ENCODE measurements at regions not wholly inside any gene's neighbourhood (a gene's known extent, or its start where the extent isn't known, plus 50 kb on each side); places are given as distances from the start of the nearest gene placed in this dataset.

DNA sequence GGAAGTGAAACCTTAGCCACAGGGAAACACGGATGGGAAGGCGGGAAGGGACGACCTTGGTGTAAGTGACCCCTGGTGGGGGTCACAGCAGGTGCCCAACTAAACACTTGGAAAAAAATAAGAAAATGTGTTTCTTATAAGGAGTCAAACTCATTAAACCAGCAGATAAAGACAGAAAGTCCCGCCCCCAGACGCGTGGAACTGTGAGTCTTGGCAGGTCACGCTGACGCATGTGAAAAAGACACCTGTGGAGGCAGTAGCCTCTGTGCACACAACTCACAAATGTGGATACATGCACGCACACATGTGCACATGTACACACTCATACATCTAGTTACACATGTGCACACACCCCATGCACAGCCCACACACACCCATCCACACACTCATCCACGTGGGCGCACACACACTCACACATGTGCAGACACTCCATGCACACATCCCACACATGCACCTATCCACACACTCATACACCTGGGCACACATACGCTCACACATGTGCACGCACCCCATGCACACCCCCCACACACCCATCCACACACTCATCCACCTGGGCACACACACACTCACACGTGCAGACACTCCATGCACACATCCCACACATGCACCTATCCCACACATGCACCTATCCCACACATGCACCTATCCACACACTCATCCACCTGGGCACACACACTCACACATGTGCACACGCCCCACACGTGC, 432.4 kb downstream of the SOX9 start:
- Histone ChIP-seq H3K27ac (ENCODE audit: low read depth in 1 of 2, low read length in 2 of 2) (no peak overlapping the region), H3K4me1 (ENCODE audit: control insufficient read depth in 4 of 4, insufficient read depth in 4 of 4, low read length in 3 of 4) (no peaks in the 10 kb centered on the region), H3K36me3 (ENCODE audit: control insufficient read depth in 4 of 4, insufficient read depth in 3 of 4, low read depth in 1 of 4, low read length in 3 of 4) (no peaks in the 10 kb centered on the region), H3K27me3 (ENCODE audit: control insufficient read depth in 4 of 4, insufficient read depth in 4 of 4, low read length in 3 of 4) (peaks cover 0 to 3% (median under 1%) of the 10 kb centered on the region in 4 donors), H3K4me3 (ENCODE audit: low read depth in 1 of 3, low read length in 3 of 3) (no peak overlapping the region), H3K9ac (ENCODE audit: low read depth in 1 of 2, low read length in 2 of 2) (no peak overlapping the region), H3K9me3 (ENCODE audit: control insufficient read depth in 4 of 4, low read length in 3 of 4) (no peaks in the 10 kb centered on the region)
- 90% methylated on average over 16 of the region's 16 CpGs for WGBS
- no peak for DNase-seq (ENCODE audit: low spot score)
- TF ChIP-seq GABPA (IDR thresholded peaks at IDR 0.05 in 1 of 2, conservative IDR thresholded peaks at IDR 0.05 in 1 of 2) (no peak), RAD21 (IDR thresholded peaks at IDR 0.05) (no peak), FOXA1 (IDR thresholded peaks at IDR 0.05) (no peak), HNF4A (conservative IDR thresholded peaks at IDR 0.05) (no peak), EGR1 (IDR thresholded peaks at IDR 0.05; ENCODE audit: low read depth in 2 of 2) (no peak), HNF4G (IDR thresholded peaks at IDR 0.05) (no peak), YY1 (IDR thresholded peaks at IDR 0.05) (no peak)
- TF ChIP-seq, protein P1, sequence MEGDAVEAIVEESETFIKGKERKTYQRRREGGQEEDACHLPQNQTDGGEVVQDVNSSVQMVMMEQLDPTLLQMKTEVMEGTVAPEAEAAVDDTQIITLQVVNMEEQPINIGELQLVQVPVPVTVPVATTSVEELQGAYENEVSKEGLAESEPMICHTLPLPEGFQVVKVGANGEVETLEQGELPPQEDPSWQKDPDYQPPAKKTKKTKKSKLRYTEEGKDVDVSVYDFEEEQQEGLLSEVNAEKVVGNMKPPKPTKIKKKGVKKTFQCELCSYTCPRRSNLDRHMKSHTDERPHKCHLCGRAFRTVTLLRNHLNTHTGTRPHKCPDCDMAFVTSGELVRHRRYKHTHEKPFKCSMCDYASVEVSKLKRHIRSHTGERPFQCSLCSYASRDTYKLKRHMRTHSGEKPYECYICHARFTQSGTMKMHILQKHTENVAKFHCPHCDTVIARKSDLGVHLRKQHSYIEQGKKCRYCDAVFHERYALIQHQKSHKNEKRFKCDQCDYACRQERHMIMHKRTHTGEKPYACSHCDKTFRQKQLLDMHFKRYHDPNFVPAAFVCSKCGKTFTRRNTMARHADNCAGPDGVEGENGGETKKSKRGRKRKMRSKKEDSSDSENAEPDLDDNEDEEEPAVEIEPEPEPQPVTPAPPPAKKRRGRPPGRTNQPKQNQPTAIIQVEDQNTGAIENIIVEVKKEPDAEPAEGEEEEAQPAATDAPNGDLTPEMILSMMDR (IDR thresholded peaks at IDR 0.05; ENCODE audit: low read depth, low read length, missing input control): no peak
- TF ChIP-seq, protein P2, sequence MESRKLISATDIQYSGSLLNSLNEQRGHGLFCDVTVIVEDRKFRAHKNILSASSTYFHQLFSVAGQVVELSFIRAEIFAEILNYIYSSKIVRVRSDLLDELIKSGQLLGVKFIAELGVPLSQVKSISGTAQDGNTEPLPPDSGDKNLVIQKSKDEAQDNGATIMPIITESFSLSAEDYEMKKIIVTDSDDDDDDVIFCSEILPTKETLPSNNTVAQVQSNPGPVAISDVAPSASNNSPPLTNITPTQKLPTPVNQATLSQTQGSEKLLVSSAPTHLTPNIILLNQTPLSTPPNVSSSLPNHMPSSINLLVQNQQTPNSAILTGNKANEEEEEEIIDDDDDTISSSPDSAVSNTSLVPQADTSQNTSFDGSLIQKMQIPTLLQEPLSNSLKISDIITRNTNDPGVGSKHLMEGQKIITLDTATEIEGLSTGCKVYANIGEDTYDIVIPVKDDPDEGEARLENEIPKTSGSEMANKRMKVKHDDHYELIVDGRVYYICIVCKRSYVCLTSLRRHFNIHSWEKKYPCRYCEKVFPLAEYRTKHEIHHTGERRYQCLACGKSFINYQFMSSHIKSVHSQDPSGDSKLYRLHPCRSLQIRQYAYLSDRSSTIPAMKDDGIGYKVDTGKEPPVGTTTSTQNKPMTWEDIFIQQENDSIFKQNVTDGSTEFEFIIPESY (IDR thresholded peaks at IDR 0.05): no peak

DNA sequence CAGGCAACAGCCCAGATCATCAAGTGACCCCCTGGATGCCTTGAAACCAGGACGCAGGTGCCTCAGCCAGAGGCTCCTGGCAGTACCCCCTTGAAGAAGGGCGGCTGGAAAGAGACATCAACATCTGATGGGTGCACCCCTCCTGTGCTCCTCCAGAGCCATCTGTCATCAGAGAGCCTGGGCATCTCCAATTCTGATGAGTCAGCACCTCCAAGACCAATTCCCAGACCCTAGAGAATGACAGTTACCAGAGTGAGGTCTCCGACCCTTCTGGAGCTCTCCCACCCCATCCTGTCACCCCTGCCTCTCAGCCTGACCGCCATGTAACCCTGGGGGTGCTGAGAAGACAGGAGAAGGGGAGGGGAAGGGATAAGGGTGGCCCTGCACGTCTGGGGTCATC, 433.7 kb downstream of the SOX9 start:
- Histone ChIP-seq H3K9me3 (ENCODE audit: control insufficient read depth in 4 of 4, low read length in 3 of 4) (no peaks in the 10 kb centered on the region), H3K9ac (ENCODE audit: low read depth in 1 of 2, low read length in 2 of 2) (no peak overlapping the region), H3K4me3 (ENCODE audit: low read depth in 1 of 3, low read length in 3 of 3) (no peak overlapping the region), H3K36me3 (ENCODE audit: control insufficient read depth in 4 of 4, insufficient read depth in 3 of 4, low read depth in 1 of 4, low read length in 3 of 4) (no peaks in the 10 kb centered on the region), H3K27ac (ENCODE audit: low read depth in 1 of 2, low read length in 2 of 2) (no peak overlapping the region), H3K4me1 (ENCODE audit: control insufficient read depth in 4 of 4, insufficient read depth in 4 of 4, low read length in 3 of 4) (no peaks in the 10 kb centered on the region), H3K27me3 (ENCODE audit: control insufficient read depth in 4 of 4, insufficient read depth in 4 of 4, low read length in 3 of 4) (peaks cover 0 to 3% (median under 1%) of the 10 kb centered on the region in 4 donors)
- TF ChIP-seq, protein P3, sequence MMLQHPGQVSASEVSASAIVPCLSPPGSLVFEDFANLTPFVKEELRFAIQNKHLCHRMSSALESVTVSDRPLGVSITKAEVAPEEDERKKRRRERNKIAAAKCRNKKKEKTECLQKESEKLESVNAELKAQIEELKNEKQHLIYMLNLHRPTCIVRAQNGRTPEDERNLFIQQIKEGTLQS (IDR thresholded peaks at IDR 0.05): no peak
- TF ChIP-seq, protein P4, sequence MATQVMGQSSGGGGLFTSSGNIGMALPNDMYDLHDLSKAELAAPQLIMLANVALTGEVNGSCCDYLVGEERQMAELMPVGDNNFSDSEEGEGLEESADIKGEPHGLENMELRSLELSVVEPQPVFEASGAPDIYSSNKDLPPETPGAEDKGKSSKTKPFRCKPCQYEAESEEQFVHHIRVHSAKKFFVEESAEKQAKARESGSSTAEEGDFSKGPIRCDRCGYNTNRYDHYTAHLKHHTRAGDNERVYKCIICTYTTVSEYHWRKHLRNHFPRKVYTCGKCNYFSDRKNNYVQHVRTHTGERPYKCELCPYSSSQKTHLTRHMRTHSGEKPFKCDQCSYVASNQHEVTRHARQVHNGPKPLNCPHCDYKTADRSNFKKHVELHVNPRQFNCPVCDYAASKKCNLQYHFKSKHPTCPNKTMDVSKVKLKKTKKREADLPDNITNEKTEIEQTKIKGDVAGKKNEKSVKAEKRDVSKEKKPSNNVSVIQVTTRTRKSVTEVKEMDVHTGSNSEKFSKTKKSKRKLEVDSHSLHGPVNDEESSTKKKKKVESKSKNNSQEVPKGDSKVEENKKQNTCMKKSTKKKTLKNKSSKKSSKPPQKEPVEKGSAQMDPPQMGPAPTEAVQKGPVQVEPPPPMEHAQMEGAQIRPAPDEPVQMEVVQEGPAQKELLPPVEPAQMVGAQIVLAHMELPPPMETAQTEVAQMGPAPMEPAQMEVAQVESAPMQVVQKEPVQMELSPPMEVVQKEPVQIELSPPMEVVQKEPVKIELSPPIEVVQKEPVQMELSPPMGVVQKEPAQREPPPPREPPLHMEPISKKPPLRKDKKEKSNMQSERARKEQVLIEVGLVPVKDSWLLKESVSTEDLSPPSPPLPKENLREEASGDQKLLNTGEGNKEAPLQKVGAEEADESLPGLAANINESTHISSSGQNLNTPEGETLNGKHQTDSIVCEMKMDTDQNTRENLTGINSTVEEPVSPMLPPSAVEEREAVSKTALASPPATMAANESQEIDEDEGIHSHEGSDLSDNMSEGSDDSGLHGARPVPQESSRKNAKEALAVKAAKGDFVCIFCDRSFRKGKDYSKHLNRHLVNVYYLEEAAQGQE (IDR thresholded peaks at IDR 0.05): no peak
- TF ChIP-seq, protein P2 (IDR thresholded peaks at IDR 0.05): no peak
- TF ChIP-seq GABPA (IDR thresholded peaks at IDR 0.05 in 1 of 2, conservative IDR thresholded peaks at IDR 0.05 in 1 of 2) (no peak), FOXA1 (IDR thresholded peaks at IDR 0.05) (no peak), TAF1 (conservative IDR thresholded peaks at IDR 0.05) (no peak), SP1 (IDR thresholded peaks at IDR 0.05) (no peak), RXRA (IDR thresholded peaks at IDR 0.05) (no peak), HNF4G (IDR thresholded peaks at IDR 0.05) (no peak), YY1 (IDR thresholded peaks at IDR 0.05) (no peak), HNF4A (conservative IDR thresholded peaks at IDR 0.05) (no peak), RAD21 (IDR thresholded peaks at IDR 0.05) (no peak), FOXA2 (IDR thresholded peaks at IDR 0.05) (no peak), JUND (IDR thresholded peaks at IDR 0.05) (no peak), EGR1 (IDR thresholded peaks at IDR 0.05; ENCODE audit: low read depth in 2 of 2) (no peak)
- TF ChIP-seq, protein P5, sequence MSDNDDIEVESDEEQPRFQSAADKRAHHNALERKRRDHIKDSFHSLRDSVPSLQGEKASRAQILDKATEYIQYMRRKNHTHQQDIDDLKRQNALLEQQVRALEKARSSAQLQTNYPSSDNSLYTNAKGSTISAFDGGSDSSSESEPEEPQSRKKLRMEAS (IDR thresholded peaks at IDR 0.05): no peak
- TF ChIP-seq, protein P1 (IDR thresholded peaks at IDR 0.05; ENCODE audit: low read depth, low read length, missing input control): no peak
- WGBS: 53% methylated on average over 5 of the region's 5 CpGs
- no peak for DNase-seq (ENCODE audit: low spot score)

Data from liver (tissue), 8 donors.